ENCODE measurements at regions not wholly inside any gene's neighbourhood (a gene's known extent, or its start where the extent isn't known, plus 50 kb on each side); places are given as distances from the start of the nearest gene placed in this dataset.

DNA sequence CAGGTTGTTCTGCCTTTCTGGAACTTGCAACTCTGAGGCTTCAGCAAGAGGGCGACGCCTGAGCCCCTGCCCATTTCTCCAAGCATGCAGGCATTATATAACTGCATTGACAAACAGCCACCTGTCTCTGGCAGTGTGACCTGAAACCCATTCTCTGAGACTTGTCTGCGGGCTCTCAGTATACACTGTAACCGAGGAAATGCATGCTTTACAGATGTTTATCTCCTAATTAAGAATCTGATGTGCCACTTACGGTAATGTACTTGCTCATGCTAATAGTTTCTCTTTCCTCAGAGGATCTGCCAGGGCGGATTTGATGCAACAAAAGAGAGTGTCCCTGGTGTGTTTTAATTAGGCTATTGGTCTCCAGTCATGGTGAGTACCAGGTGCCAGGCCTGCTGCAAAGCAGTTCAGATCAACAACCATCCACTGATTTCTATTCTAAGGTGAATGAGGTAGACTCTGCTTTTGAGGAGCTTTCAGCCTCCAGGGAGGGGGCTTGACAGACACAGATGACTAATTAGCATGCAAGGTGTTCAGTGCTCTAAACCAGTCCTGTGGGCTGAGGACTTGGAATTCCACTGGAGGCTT is 593.7 kb upstream of the KLF4 start:
- DNase-seq = no peak

DNA sequence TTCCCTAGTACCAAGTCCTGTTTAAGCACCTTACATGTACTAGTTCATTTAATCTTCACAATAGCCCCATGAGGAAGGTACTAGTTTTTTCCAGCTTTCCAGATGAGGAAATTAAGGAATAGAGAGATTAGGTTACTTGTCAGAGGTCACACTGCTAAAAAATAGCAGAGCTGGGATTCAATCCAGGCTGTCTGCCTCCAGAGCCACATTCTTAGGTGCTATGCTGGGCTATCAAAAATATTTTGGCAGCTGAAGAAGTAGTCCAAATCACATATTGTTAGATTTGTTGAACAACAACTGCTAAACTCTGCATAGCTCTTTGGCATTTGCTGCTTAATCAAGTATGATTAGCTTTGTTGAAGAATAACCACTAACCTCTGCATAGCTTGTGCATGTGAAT is 591.5 kb upstream of the KLF4 start:
- DNase-seq = no peak

DNA sequence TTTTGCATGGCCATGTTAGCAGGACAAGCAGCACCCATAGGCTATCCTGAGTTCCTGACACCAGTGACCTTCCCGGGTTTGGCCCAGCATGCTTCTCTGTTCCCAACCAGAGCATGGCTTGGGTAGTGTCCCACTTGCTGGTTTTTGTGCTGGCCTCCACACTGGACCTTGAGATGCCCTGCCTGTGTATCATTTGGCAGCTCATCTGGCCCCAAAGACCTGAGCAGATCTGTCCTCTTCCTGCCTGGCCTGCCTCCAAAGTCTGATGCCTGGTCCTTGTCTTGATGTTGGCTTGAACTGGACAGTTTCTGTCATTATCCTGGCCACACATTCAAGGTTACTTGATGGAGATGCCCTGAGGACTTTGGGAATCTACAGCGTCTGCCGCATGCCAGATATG is 590.7 kb upstream of the KLF4 start:
- DNase-seq = no peak

DNA sequence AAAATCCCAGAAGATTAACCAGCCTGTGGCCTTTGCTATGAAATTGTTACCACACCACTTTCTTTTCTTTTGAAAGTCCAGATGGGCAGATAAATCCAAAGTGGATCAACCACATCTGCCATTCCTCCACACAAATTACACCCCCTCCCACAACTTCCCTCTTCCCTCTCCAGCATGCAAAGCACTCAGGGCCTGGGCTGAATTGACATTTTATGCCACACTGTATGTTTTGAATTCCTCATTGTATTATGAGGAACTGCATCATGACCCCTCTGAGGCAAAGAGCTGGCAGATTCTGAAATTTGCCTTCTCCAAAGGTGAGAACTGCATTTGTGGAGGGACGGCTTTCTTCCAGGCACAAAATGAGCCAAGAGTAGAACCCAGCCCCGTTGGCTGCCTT is 589.2 kb upstream of the KLF4 start:
- DNase-seq = no peak

DNA sequence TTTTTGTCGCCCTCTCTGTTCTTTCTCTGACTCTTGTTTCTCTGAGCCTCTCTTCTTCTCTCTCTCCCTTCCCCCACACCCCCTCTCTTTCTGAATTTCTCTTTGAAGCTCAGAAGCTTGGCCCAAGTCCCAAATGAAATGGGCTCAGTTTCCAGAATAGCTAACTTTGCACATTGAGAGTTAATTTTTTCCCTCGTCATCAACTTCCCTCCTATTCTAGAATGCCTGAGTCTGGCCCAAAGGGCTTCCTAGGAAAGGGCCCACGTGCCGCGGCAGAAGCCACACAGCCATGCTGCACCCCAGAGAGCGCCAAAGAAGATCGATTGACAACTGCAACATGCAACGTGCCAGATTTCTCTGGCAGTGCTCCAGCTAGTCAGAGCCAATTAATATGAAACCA is 588.8 kb upstream of the KLF4 start:
- no peak for DNase-seq

DNA sequence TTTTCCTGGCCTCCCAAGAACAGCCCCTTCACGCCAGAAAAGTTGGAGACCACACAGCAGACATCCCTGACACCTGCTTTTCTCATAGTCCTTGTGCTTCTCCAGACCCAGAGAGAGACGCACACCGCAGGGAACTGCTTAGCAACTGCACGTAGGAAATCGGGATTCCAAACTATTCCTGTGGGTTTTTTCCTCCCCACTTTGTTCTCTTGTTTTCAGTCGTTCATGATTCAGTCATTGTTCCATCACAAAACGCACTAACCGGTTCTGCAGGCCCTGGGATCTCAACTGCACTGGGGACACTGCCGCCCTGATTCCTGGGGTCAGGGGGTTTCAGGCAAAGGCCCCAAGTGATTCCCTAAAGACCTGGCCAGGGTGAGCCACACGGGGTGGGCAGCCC is 588.0 kb upstream of the KLF4 start:
- no peak for DNase-seq

DNA sequence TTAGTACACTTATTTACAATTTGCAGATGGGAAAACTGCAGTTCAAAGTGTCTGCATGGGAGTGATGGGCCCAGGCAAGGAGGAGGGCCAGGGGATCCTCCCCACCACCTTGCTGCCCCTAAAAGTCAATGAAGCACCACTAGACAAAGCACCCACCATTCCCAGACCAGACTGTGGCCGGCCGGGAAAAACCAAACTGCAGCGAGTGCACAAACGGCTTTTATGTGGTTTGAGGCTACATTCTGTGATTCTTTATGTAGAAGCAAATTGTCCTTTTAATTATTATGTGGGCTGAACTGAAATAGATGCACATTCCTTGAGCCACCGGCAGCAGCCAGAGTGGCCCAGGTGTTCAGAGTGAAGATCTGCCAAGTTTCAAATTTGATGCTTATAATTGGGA is 585.3 kb upstream of the KLF4 start:
- no peak for DNase-seq

DNA sequence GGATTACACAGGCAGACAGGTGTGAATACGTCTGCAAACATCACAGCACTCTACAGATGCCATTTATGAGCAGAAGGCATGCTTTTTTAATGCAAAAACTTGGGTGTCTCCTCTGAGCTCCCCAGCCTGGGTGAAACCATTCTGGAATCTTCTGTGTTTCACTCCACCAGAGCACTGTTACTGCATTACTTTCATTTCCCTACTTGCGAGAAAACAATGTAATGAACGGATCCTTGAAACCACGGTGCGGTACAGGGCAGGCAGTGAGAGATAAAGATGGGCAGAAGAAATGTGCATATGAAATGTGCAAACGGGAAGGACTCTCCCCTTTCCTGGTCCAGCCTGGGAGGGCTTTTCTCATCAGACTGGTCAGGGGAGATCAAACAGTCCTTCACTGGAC is 584.3 kb upstream of the KLF4 start:
- no peak for DNase-seq

DNA sequence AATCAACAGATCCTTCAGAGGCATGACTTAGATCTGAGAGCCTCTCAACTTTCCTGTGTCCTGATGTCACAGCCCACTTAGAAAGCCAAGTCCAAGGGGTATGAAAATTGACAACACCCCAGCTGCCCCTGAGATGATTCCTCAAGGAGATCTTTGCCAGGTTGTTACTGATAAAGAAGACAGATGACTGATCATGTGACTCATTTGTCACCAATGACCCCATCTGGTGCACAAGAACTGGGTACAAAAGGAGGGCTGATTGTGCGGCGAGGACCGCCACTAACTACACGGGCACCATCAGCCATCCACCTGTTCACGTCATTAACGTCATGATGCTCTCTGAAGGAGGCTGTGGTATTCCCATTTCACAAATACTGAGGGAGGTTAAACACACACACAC is 583.2 kb upstream of the KLF4 start:
- DNase-seq = no peak

DNA sequence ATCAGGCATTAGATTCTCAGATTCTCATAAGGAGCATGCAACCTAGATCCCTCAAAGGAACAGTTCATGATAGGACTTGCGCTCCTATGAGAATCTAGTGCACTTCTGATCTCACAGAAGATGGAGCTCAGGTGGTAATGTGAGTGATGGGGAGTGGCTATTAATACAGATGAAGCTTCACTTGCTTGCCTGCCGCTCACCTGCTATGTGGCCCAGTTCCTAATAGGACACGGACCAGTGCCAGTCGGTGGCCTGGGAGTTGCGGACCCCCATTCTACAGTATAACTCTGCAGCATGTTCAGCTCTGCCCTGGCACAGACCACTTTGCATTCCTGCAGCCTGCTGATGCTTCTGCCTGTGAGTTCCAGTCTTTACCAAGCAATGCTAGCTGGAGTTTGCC is 581.3 kb upstream of the KLF4 start:
- no peak for DNase-seq

DNA sequence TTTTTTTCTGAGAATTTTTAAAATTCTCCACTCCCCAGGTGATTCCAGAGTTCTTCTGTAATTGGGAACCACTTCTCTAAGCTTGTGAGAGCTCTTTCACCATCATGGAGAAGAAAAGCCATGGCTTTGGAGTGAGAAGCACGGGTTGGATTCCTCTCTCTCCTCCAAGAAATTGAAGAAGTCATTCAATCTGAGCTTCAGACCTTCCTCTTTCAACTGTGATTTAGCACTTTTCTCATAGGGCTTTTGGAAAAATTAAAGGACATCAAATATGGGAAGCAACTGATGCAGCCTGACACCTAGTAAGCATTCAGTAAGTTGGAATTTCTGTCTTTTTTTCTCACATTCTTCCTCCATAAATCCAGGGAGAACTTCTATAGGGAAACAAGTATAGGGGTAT is 580.4 kb upstream of the KLF4 start:
- no peak for DNase-seq

DNA sequence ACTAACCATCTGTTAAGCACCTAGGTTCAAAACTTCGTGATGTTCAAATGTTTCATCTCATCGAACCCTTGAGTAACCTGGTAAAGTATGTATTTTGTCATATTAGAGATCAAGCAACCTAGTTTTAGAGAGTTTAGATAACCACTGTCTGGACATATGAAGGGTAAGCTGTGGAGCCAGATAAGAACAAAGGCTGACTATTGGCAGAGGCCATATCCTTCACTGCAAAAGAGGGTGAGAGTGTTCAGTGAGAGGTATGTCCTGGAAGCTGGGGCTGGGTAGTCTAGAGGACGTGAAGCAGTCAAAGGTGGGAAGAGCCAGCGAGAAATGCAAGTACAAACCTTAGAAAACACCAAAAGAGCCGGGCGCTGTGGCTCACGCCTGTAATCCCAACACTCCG is 573.1 kb upstream of the KLF4 start:
- no peak for DNase-seq

DNA sequence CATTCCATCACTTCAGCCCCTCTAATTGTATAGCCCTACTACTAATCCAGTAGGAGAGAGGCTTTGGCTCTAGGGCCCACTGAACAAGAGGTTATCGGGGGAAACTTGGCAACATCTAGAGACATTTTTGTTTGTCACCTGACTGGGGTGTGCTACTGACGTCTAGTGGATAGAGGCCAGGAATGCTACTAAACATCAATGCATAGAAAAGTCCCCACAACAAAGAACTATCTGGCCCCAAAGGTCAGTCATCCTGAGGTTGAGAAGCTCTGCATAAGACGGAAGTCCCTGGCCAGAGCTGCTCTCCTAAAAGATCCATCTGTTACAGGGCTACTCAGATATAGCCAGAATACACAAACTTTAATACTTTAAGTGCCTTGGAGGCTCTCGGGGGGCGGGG is 570.6 kb upstream of the KLF4 start:
- no peak for DNase-seq

DNA sequence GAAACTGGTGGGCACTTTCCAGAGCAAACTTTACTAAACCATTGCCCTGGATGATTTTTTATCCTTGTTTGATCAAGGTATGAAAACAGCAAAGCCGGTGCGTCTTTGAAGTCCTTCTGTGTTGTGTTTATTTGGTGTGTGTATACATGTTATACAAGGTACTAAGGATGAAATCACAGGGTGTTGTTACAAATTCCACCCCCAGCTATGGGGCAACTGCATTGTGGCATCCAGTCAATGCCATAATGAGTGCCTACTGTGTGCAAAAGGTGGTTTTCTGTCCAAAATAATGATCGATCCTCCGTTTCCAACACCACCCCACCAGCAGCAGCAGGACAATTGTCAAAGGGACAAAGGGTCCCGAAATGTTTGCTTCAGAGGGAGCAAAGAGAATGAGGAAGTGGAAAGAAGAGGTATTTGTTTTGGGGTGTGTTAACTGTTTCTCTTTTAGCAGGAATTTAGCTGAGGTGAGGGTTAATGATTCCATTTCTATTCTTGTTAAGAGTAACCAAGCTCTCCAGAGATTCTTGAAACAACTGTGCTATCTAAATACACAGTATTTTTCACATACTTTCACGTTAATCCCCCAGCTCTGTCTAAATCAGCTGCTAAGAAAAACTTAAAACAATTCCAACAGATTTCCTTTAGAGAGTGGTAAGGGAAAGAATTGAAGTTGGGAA is 568.7 kb upstream of the KLF4 start:
- no peak for DNase-seq

DNA sequence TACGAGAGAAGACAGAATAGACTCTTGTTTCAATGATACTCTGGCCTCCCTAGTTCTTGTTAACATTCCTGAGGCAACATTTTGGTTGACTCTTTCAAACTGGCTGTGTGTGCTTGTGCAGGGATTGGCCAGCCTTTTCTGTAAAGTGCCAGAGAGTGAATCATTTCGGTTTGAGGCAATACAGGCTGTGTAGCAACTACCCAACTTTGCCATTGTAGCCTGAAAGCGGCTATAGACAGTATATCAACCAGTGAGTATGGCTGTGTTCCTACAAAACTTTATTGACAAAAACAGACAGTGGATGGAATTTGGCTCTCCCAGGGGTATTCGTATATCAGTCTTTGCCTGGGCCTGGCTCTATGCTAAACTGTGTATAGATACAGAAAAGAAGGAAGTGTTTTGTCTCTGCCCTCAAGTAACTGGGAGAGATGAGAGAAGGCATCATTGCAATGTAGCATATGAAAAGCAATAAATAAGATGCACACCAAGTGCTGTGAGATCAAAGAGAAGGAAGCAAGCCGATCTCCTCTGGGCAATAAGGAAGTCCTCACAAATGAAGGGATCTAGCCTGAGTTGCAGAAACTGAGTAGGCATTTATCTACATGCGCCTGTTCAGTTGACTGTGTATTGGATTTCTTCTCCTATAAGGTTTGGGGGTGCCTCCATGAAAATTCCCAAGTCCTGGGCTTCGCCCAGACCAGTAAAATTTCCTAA is 568.0 kb upstream of the KLF4 start:
- DNase-seq = no peak

DNA sequence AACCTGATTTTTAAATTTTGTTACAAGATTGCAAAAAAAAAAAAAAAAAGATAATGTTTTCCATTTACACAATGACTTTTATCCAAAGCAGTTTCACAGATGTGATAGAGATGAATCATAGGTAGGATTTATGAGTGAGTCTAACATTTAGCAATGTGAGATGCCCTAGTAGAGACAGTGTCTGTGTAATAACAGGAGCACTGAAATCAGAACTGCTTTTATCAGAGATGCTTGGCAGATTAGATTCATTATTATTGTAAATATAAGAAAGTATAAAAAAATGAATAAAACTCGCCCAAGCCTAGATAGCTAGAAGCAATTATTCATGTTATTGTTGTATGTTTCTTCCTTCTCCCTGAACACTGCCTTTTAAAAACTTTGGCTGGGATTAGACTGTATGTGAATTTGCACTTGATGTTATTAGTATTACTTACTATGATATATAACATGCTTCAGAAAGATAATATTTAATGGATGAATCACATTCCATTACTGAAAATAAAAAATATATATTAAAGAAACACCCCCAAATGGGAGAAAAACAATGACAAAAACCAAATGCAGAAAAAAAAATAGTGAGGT is 567.3 kb upstream of the KLF4 start:
- no peak for DNase-seq

DNA sequence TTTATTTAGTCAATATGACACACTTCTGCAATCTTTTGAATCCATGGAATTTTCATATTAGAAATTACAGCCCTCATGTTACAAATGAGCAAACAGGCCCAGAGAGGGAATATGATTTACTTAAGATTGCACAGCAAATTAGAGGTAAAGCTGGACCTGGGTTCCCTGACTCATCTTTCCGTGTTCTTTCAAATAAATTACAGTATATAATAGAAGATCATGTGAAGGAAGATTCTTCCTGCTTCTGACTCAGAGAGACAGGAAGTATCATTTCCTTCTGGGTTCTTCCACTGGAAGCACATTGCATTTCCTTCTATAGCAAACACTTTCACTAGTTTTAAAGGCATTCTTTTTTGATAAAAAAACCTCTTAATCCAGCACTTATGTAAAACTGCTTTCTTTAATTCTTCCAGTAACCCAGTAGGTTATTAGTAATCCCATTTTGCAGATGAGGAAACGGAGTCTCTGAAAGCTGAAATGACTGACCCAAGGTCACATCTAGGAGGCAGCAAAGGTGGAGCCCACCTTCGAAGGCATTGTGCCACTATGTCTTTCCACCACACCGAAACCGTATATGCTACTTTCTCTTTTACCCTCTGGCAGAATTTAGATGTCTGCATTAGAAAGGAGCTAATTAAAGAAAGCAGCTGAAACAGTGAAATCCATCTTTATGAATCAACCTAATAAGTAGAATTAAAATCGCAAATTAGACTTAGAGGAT is 566.7 kb upstream of the KLF4 start:
- DNase-seq = no peak

DNA sequence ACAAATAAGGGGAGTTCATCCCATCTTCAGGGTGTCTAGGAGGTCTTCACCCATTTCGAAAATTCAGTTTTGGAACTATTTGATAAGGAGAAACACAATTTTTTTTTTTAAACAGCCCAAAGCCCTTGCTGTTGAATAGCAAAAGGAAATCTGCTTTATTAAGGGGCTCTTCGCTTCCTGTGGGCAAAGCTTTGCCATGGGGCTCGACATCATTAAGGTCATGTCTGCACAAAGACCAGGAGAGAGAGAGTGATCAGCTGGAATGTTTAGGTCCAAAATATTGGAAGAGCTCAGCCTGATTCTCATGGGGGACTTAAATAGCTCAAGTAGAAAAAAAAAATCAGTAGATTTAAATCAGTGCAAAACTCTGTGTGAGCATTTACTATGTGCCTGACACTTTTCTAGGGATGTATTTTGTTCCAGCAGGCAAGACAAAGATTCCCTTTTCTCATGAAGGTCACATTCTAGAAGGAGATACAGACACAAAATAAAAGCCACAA is 564.6 kb upstream of the KLF4 start:
- no peak for DNase-seq

DNA sequence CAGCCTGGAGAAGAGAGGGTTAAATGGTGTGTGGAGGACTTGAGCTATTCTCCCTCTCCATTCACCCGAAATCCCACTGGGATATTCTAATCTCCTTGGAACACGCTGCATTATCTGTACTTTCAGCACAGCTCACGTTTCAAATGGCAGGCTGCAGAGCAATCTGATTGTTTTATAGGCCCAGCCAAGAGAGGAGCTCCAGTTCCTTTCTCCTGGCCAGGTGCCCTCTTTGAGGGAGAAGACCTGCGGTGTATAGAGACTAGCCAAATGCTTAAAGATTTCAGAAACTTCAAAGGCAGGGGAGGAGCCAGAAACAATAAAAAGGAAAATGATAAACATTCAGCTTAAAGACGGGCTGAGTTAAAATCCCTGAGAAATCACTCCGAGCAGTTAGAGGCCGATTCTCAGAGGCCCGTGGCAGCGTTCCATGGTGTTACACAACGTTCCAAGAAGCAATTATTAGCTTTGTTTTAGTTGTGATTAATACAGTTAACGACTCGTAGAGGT is 564.0 kb upstream of the KLF4 start:
- DNase-seq = no peak

DNA sequence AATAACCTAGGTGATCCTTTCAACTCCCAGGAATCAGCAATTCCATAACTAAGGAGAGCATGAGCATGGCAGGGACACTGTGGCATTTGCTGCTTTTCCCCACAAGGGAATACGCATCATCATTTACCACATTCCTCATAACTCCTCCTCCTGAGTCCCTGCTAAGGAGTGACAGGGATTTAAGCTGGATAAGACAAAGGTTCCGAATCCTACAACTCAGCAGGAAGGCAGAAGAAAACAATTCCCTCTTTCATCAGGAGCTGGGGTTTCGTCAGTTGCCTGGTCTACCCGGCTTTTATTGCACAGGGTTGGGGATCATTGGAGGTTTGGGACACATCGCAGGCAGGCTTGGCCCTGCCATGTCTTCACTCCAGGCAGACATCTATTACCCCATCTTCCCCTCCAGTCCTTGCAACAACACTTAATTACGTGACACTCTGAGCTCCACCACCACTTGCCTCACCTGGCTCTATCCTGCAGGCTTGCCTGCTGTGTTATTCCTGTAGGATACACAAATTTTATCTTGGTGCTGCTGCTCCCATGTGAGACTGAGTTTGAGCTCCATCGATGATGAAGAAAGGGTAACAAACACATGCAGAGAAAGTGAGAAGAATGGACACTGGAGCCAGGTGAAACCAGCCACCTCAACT is 563.0 kb upstream of the KLF4 start:
- no peak for DNase-seq

DNA sequence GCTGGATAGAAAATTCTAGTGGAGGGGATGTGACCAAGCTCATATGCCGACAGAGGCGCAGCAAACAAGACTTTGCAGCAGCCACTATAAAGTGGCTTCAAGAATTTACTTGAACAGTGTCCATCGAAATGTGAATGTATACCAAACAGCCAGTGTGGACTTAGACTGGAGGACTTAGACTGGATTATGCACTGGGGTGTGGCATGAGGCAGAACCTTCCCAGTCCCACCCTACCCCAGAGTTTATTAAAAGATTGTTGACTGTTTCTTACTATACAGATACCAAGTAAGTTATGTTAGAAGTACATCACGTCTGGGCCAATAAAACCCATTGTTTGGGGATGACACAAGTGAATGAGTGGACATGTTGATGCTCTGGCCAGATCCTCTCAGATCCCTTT is 561.3 kb upstream of the KLF4 start:
- no peak for DNase-seq

DNA sequence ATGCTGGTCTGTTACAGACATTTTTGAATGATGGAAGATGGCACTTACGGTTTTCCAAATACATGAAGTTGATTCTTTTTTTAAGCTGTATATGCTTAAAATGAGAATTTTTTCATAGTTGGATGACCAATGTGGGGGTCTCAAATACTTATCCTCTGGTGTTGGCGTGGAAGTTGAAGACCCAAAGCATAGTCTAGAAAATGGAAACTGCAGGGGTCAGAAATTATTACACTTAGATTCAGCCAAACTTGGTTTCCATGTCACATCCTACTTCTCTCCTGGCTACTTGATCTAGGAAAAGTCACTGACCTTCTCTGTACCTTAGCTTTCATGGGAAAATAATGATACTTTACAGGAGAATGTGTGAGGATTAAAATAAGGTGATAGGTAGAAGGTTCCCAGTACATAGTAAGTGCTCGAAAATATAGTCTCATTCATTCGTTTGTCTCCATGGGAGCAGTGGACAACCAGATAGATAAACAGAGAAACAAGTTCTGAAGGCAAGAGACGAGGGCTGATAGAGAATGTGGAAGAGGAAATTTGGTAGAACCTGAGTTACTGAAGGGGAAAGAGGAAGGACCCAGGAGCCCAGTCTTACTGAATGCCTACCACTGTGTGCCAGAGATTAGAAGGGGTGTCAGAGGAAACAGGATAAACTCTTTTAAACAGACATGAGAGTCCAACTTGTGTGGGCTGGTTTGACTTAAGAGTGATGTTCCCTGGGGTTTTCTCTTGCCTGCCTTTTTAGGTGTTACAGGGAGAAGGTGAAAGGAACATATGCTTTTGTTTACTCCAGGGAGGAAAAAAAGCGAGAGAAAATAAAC is 560.3 kb upstream of the KLF4 start:
- no peak for DNase-seq

Measured in stimulated activated CD4-positive, alpha-beta T cell treated with anti-CD3 and anti-CD28 coated beads, Interleukin-2, amount 100 ng/mL, for 24 hours (primary cell).